ENCODE measurements at regions not wholly inside any gene's neighbourhood (a gene's known extent, or its start where the extent isn't known, plus 50 kb on each side); places are given as distances from the start of the nearest gene placed in this dataset.

DNA sequence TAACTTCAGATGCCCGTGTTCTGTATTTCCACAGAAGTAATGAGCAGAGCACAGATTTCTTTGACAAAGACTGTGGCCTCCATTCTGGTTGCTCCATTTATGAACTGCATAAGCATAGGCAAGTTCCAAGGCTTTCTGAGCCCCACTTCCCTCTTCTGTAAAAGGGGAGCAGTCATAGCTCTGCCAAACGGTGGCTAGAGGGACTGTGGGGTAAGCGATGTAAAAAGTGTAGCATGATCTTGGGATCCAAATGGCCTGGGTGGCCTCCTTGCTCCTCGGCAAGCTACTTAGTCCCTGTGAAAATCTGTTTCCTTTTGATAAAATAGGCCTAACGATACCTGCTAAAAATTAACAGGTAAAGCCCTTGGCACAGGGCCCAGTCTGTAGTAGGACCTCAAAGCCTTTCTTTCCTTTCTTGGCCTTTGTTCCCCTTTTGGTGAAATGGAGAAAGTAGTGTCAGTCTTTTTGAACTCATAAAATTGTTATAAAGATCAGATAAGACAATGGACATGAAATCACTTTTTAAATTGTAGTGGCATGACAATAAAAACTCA, 646.6 kb downstream of the ACTL7B start:
- TF ChIP-seq, protein P1, sequence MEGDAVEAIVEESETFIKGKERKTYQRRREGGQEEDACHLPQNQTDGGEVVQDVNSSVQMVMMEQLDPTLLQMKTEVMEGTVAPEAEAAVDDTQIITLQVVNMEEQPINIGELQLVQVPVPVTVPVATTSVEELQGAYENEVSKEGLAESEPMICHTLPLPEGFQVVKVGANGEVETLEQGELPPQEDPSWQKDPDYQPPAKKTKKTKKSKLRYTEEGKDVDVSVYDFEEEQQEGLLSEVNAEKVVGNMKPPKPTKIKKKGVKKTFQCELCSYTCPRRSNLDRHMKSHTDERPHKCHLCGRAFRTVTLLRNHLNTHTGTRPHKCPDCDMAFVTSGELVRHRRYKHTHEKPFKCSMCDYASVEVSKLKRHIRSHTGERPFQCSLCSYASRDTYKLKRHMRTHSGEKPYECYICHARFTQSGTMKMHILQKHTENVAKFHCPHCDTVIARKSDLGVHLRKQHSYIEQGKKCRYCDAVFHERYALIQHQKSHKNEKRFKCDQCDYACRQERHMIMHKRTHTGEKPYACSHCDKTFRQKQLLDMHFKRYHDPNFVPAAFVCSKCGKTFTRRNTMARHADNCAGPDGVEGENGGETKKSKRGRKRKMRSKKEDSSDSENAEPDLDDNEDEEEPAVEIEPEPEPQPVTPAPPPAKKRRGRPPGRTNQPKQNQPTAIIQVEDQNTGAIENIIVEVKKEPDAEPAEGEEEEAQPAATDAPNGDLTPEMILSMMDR (conservative IDR thresholded peaks at IDR 0.05 in 1 of 2, IDR thresholded peaks at IDR 0.05 in 1 of 2; ENCODE audit: extremely low read depth in 1 of 2, insufficient read depth in 1 of 2, low read depth in 1 of 2, low read length in 2 of 2) = no peak
- TF ChIP-seq EZH2 (IDR thresholded peaks at IDR 0.05; ENCODE audit: borderline replicate concordance, low read length) = no peak
